Gastroesophageal sphincter (tissue), 3 donors: ENCODE measurements at regions not wholly inside any gene's neighbourhood (a gene's known extent, or its start where the extent isn't known, plus 50 kb on each side); places are given as distances from the start of the nearest gene placed in this dataset.

Source experiments
- CTCF ChIP-seq, 4 experiments: fragments of 200-600 bp in 2 of 4; fragments of 450-650 bp in 2 of 4; sonication (generic) in 1 of 4; IDR thresholded peaks; one replicate each; pipeline ENCODE4 v1.5.1; 2017 to 2019; ENCODE audit warnings: antibody characterized with exemption in 4 of 4, mild to moderate bottlenecking in 2 of 4, moderate library complexity in 2 of 4
- POLR2A ChIP-seq, 2 donors: fragments of 450-650 bp; IDR thresholded peaks; one replicate each; pipeline ENCODE4 v1.6.1; 2017; ENCODE audit warnings: antibody characterized with exemption in 2 of 2, mild to moderate bottlenecking in 2 of 2, moderate library complexity in 1 of 2

- no peak for TF ChIP-seq CTCF (IDR thresholded peaks at IDR 0.05)
- TF ChIP-seq POLR2A (IDR thresholded peaks at IDR 0.05): no peak
Observed at GRCh38 chr16:13529193-13529982, 390.6 kb upstream of the ERCC4 start.
